ENCODE measurements at regions not wholly inside any gene's neighbourhood (a gene's known extent, or its start where the extent isn't known, plus 50 kb on each side); places are given as distances from the start of the nearest gene placed in this dataset.

- no peak for TF ChIP-seq CTCF (IDR thresholded peaks at IDR 0.05)
- Mint-ChIP-seq H3K9me3 (ENCODE audit: unreplicated experiment) (no peaks in the 10 kb centered on the region), H3K27me3 (ENCODE audit: unreplicated experiment) (no peaks in the 10 kb centered on the region), H3K4me1 (ENCODE audit: unreplicated experiment) (peaks cover 5% of the 10 kb centered on the region), H3K36me3 (ENCODE audit: unreplicated experiment) (no peaks in the 10 kb centered on the region), H3K4me3 (ENCODE audit: unreplicated experiment) (no peak overlapping the region), H3K27ac (ENCODE audit: unreplicated experiment) (no peak overlapping the region)
- DNase-seq (ENCODE audit: extremely low spot score, unreplicated experiment) = no peak
Observed at GRCh38 chr12:123033392-123034021, 53.0 kb downstream of the ARL6IP4 start.

GRCh38 chr12:123032736-123033391 is 52.4 kb downstream of the ARL6IP4 start:
- H3K4me1 Mint-ChIP-seq (ENCODE audit: unreplicated experiment) = peaks cover 5% of the 10 kb centered on the region
- no peaks in the 10 kb centered on the region for H3K9me3 Mint-ChIP-seq (ENCODE audit: unreplicated experiment)
- no peaks in the 10 kb centered on the region for H3K36me3 Mint-ChIP-seq (ENCODE audit: unreplicated experiment)
- no peak overlapping the region for H3K4me3 Mint-ChIP-seq (ENCODE audit: unreplicated experiment)
- DNase-seq (ENCODE audit: extremely low spot score, unreplicated experiment) = no peak
- no peak overlapping the region for H3K27ac Mint-ChIP-seq (ENCODE audit: unreplicated experiment)
- no peaks in the 10 kb centered on the region for H3K27me3 Mint-ChIP-seq (ENCODE audit: unreplicated experiment)
- TF ChIP-seq CTCF (IDR thresholded peaks at IDR 0.05) = no peak
